ENCODE measurements at regions not wholly inside any gene's neighbourhood (a gene's known extent, or its start where the extent isn't known, plus 50 kb on each side); places are given as distances from the start of the nearest gene placed in this dataset.

GRCh38 chr2:164142755-164143154 is 406.9 kb upstream of the FIGN start:
- DNase-seq (ENCODE audit: low read depth, low spot score) = no peak

GRCh38 chr2:164141271-164141670 is 405.5 kb upstream of the FIGN start:
- intact Hi-C loops (cut with micrococcal nuclease) (no loop called here), dilution Hi-C loops (cut with MboI; ENCODE audit: extremely low pct_ligation_motif_present, low sequenced_read_pairs) (no loop called here)
- CTCF ChIA-PET = no interaction called here

More at GRCh38 chr2:164142755-164143154, 406.9 kb upstream of the FIGN start:
- Histone ChIP-seq H4K20me1 (replicated peaks; ENCODE audit: control insufficient read depth, extremely low read depth, insufficient read depth, low read length) (no peaks in the 10 kb centered on the region), H3K4me1 (ENCODE audit: control insufficient read depth, extremely low read depth, insufficient read depth, low read length) (no peaks in the 10 kb centered on the region), H3K4me3 (replicated peaks in 1 of 3; ENCODE audit: insufficient read depth in 1 of 3, low read depth in 1 of 3, low read length in 3 of 3) (no peak overlapping the region), H3K27me3 (ENCODE audit: control insufficient read depth in 2 of 2, insufficient read depth in 2 of 2, low read length in 2 of 2) (no peaks in the 10 kb centered on the region), H3K36me3 (ENCODE audit: control insufficient read depth in 2 of 2, extremely low read depth in 1 of 2, insufficient read depth in 2 of 2, low read length in 2 of 2) (no peaks in the 10 kb centered on the region), H3K4me2 (ENCODE audit: insufficient read depth, low read length) (no peak overlapping the region), H2AFZ (ENCODE audit: low read depth, low read length) (no peak overlapping the region), H3K9me1 (replicated peaks; ENCODE audit: control insufficient read depth, extremely low read depth, insufficient read depth, low read length) (no peaks in the 10 kb centered on the region), H3K27ac (ENCODE audit: insufficient read depth, low read depth, low read length) (no peak overlapping the region), H3K9ac (replicated peaks; ENCODE audit: extremely low read depth, insufficient read depth, low read length) (no peak overlapping the region), H3K9me3 (replicated peaks; ENCODE audit: control insufficient read depth, insufficient read depth, low read length) (no peaks in the 10 kb centered on the region), H3K79me2 (ENCODE audit: control insufficient read depth, insufficient read depth, low read length) (no peaks in the 10 kb centered on the region)
- BruUV-seq (replicated peaks) = no TSS peak
- dilution Hi-C loops (cut with MboI; ENCODE audit: extremely low pct_ligation_motif_present, low sequenced_read_pairs) (no loop called here), intact Hi-C loops (cut with micrococcal nuclease) (no loop called here)
- CTCF ChIA-PET = interaction anchor here (0.7 kb wide), 1 partner anchor 15 kb away, joined by 3 read pairs; no protein-coding TSS in a partner anchor
- POLR2A ChIA-PET = no interaction called here
- no peak for FAIRE-seq
- no peak for TF ChIP-seq POLR2A (IDR thresholded peaks at IDR 0.05; ENCODE audit: low read depth, low read length)
- no peak for TF ChIP-seq MAX (IDR thresholded peaks at IDR 0.05; ENCODE audit: insufficient read depth, insufficient read length)

More at GRCh38 chr2:164141271-164141670, 405.5 kb upstream of the FIGN start:
- H3K9ac ChIP-seq (replicated peaks; ENCODE audit: extremely low read depth, insufficient read depth, low read length) = no peak overlapping the region
- H3K9me3 ChIP-seq (replicated peaks; ENCODE audit: control insufficient read depth, insufficient read depth, low read length) = no peaks in the 10 kb centered on the region
- no peak overlapping the region for H3K4me2 ChIP-seq (ENCODE audit: insufficient read depth, low read length)
- DNase-seq (ENCODE audit: low read depth, low spot score) (no peak), FAIRE-seq (no peak)
- POLR2A ChIA-PET = no interaction called here
- BruUV-seq (replicated peaks) = no TSS peak
- no peaks in the 10 kb centered on the region for H3K27me3 ChIP-seq (ENCODE audit: control insufficient read depth in 2 of 2, insufficient read depth in 2 of 2, low read length in 2 of 2)
- H3K4me1 ChIP-seq (ENCODE audit: control insufficient read depth, extremely low read depth, insufficient read depth, low read length) = no peaks in the 10 kb centered on the region
- no peak overlapping the region for H3K27ac ChIP-seq (ENCODE audit: insufficient read depth, low read depth, low read length)
- no peaks in the 10 kb centered on the region for H4K20me1 ChIP-seq (replicated peaks; ENCODE audit: control insufficient read depth, extremely low read depth, insufficient read depth, low read length)
- H3K79me2 ChIP-seq (ENCODE audit: control insufficient read depth, insufficient read depth, low read length) = no peaks in the 10 kb centered on the region
- no peak overlapping the region for H2AFZ ChIP-seq (ENCODE audit: low read depth, low read length)
- no peak overlapping the region for H3K4me3 ChIP-seq (replicated peaks in 1 of 3; ENCODE audit: insufficient read depth in 1 of 3, low read depth in 1 of 3, low read length in 3 of 3)
- no peak for TF ChIP-seq MAX (IDR thresholded peaks at IDR 0.05; ENCODE audit: insufficient read depth, insufficient read length)
- no peak for TF ChIP-seq JUN (IDR thresholded peaks at IDR 0.05; ENCODE audit: borderline replicate concordance, insufficient read depth, insufficient read length, low read depth)
- TF ChIP-seq POLR2AphosphoS5 (IDR thresholded peaks at IDR 0.05; ENCODE audit: insufficient read depth, low read depth, low read length) = no peak
- no peak for TF ChIP-seq EZH2 (IDR thresholded peaks at IDR 0.05; ENCODE audit: borderline replicate concordance, low read depth, low read length, severe bottlenecking)
- TF ChIP-seq MYC (IDR thresholded peaks at IDR 0.05; ENCODE audit: low read depth, low read length) = no peak
- no peak for TF ChIP-seq FOS (IDR thresholded peaks at IDR 0.05; ENCODE audit: borderline replicate concordance, insufficient read depth, low read length)
- TF ChIP-seq CTCF (IDR thresholded peaks at IDR 0.05; ENCODE audit: extremely low read depth in 1 of 2, insufficient read depth in 1 of 2, low read depth in 1 of 2, low read length in 2 of 2) = no peak
- TF ChIP-seq POLR2A (IDR thresholded peaks at IDR 0.05; ENCODE audit: low read depth, low read length) = no peak
- no peak for TF ChIP-seq GATA2 (IDR thresholded peaks at IDR 0.05; ENCODE audit: insufficient read depth, insufficient read length, low read depth, low read length)
- H3K9me1 ChIP-seq (replicated peaks; ENCODE audit: control insufficient read depth, extremely low read depth, insufficient read depth, low read length) = no peaks in the 10 kb centered on the region
- no peaks in the 10 kb centered on the region for H3K36me3 ChIP-seq (ENCODE audit: control insufficient read depth in 2 of 2, extremely low read depth in 1 of 2, insufficient read depth in 2 of 2, low read length in 2 of 2)

Data from endothelial cell of umbilical vein (primary cell).